ENCODE measurements at regions not wholly inside any gene's neighbourhood (a gene's known extent, or its start where the extent isn't known, plus 50 kb on each side); places are given as distances from the start of the nearest gene placed in this dataset.

DNA sequence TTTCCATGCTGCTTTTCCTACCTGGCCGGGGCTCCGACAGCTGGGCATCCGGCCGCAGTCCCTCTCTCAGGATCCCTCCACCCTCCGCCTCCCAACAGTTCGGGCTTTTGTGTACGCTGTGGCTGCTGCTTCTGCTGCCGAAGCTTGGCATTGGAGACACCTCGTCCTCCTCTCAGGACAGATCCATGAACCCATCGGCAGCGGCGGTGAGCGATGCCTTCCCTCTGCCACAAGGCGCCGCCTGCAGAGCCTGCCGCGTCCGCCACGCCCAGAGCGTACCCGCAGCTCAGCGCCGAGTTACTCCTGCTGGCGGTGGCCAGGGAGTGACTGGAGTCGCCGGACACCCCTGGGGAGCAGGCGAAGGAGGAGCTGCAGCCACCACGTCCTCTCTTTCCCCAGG is 2032.8 kb downstream of the TP53TG3F start:
- no peaks in the 10 kb centered on the region for H4K20me1 ChIP-seq (ENCODE audit: insufficient read depth, low read length)
- no peak overlapping the region for H3K4me2 ChIP-seq (ENCODE audit: low read length)
- no peaks in the 10 kb centered on the region for H3K36me3 ChIP-seq (ENCODE audit: insufficient read depth, low read length)
- no peaks in the 10 kb centered on the region for H3K4me1 ChIP-seq (ENCODE audit: insufficient read depth, low read length, severe bottlenecking)
- H3K9me2 ChIP-seq (ENCODE audit: low read depth, low read length), result no peaks in the 10 kb centered on the region
- no peak for TF ChIP-seq EZH2 (IDR thresholded peaks at IDR 0.05; ENCODE audit: borderline replicate concordance, low read length)
- TF ChIP-seq, protein P1, sequence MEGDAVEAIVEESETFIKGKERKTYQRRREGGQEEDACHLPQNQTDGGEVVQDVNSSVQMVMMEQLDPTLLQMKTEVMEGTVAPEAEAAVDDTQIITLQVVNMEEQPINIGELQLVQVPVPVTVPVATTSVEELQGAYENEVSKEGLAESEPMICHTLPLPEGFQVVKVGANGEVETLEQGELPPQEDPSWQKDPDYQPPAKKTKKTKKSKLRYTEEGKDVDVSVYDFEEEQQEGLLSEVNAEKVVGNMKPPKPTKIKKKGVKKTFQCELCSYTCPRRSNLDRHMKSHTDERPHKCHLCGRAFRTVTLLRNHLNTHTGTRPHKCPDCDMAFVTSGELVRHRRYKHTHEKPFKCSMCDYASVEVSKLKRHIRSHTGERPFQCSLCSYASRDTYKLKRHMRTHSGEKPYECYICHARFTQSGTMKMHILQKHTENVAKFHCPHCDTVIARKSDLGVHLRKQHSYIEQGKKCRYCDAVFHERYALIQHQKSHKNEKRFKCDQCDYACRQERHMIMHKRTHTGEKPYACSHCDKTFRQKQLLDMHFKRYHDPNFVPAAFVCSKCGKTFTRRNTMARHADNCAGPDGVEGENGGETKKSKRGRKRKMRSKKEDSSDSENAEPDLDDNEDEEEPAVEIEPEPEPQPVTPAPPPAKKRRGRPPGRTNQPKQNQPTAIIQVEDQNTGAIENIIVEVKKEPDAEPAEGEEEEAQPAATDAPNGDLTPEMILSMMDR (IDR thresholded peaks at IDR 0.05; ENCODE audit: low read length), result no peak
- H3K27me3 ChIP-seq (ENCODE audit: insufficient read depth, low read length), result no peaks in the 10 kb centered on the region
- no peak overlapping the region for H3K27ac ChIP-seq (ENCODE audit: low read depth, low read length, poor library complexity, severe bottlenecking)
- H3K9ac ChIP-seq (ENCODE audit: low read length), result no peak overlapping the region
- H3K4me3 ChIP-seq (ENCODE audit: low read depth, low read length, poor library complexity, severe bottlenecking), result no peak overlapping the region
- H3K79me2 ChIP-seq (ENCODE audit: insufficient read depth, low read length), result no peaks in the 10 kb centered on the region
- H3F3A ChIP-seq (ENCODE audit: insufficient read depth, low read length), result no peaks in the 10 kb centered on the region
- H3K9me3 ChIP-seq (ENCODE audit: low read length), result no peaks in the 10 kb centered on the region
- H2AFZ ChIP-seq (ENCODE audit: low read length), result no peak overlapping the region

GRCh38 chr16:35497399-35497798 is 2038.0 kb downstream of the TP53TG3F start:
- Histone ChIP-seq H3K9me2 (ENCODE audit: low read depth, low read length) (no peaks in the 10 kb centered on the region), H3K9ac (ENCODE audit: low read length) (no peak overlapping the region), H3K4me2 (ENCODE audit: low read length) (no peak overlapping the region), H3K36me3 (ENCODE audit: insufficient read depth, low read length) (no peaks in the 10 kb centered on the region), H3K27ac (ENCODE audit: low read depth, low read length, poor library complexity, severe bottlenecking) (no peak overlapping the region), H3F3A (ENCODE audit: insufficient read depth, low read length) (no peaks in the 10 kb centered on the region), H3K79me2 (ENCODE audit: insufficient read depth, low read length) (no peaks in the 10 kb centered on the region), H3K27me3 (ENCODE audit: insufficient read depth, low read length) (no peaks in the 10 kb centered on the region), H2AFZ (ENCODE audit: low read length) (no peak overlapping the region), H3K4me3 (ENCODE audit: low read depth, low read length, poor library complexity, severe bottlenecking) (no peak overlapping the region), H3K9me3 (ENCODE audit: low read length) (no peaks in the 10 kb centered on the region), H4K20me1 (ENCODE audit: insufficient read depth, low read length) (no peaks in the 10 kb centered on the region), H3K4me1 (ENCODE audit: insufficient read depth, low read length, severe bottlenecking) (no peaks in the 10 kb centered on the region)
- TF ChIP-seq, protein P1 (IDR thresholded peaks at IDR 0.05; ENCODE audit: low read length), result no peak
- no peak for TF ChIP-seq EZH2 (IDR thresholded peaks at IDR 0.05; ENCODE audit: borderline replicate concordance, low read length)

DNA sequence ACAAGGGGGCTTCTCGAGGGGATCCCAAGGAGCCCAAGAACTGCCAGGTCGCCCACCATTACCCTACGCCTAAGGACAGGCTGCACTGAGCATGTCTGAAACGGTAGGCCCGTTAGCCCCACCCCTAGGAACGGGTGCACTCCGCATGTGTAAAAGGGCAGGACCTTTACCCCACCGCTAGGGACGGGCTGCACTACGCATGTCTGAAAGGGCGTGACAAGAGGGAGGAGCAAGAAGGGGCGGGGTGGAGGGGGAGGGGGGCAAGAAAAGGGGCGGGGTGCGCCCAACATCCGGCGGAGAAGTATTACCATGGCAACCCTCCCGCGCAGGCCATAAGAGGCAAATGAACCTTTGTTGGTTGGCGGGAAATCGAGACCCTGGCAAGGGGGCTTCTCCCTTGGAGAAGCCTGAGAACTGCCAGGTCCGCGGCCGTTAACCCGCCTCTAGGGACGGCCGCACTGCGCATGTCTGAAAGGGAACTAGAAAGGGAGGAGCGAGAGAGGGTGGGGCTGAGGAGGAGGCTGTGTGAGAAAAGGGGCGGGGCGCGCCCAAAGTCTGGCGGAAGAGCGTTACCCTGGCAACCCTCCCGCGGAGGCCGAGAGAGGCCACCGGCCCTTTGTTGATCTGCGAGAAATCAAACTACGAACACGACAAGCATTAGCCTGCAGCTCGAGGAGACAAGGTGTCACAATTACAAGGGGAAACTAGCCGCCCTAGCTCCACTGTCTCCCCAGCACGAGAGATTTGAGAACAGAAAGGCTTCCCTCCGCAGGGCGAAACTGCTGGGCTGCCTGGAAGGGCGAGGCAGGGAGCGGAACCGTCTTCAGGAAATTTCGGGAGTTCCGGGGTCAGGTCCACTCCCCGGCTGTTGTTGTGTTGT is 2046.8 kb downstream of the TP53TG3F start:
- Histone ChIP-seq H4K20me1 (ENCODE audit: insufficient read depth, low read length) (no peaks in the 10 kb centered on the region), H3K4me2 (ENCODE audit: low read length) (no peak overlapping the region), H3K4me3 (ENCODE audit: low read depth, low read length, poor library complexity, severe bottlenecking) (no peak overlapping the region), H3F3A (ENCODE audit: insufficient read depth, low read length) (no peaks in the 10 kb centered on the region), H3K4me1 (ENCODE audit: insufficient read depth, low read length, severe bottlenecking) (no peaks in the 10 kb centered on the region), H3K27me3 (ENCODE audit: insufficient read depth, low read length) (no peaks in the 10 kb centered on the region), H3K79me2 (ENCODE audit: insufficient read depth, low read length) (no peaks in the 10 kb centered on the region), H3K36me3 (ENCODE audit: insufficient read depth, low read length) (no peaks in the 10 kb centered on the region), H3K9ac (ENCODE audit: low read length) (no peak overlapping the region), H3K27ac (ENCODE audit: low read depth, low read length, poor library complexity, severe bottlenecking) (no peak overlapping the region), H3K9me3 (ENCODE audit: low read length) (no peaks in the 10 kb centered on the region), H2AFZ (ENCODE audit: low read length) (no peak overlapping the region), H3K9me2 (ENCODE audit: low read depth, low read length) (no peaks in the 10 kb centered on the region)
- TF ChIP-seq, protein P1 (IDR thresholded peaks at IDR 0.05; ENCODE audit: low read length), result no peak
- no peak for TF ChIP-seq EZH2 (IDR thresholded peaks at IDR 0.05; ENCODE audit: borderline replicate concordance, low read length)

Measured in OCI-LY1 (cell line).